ENCODE measurements at regions not wholly inside any gene's neighbourhood (a gene's known extent, or its start where the extent isn't known, plus 50 kb on each side); places are given as distances from the start of the nearest gene placed in this dataset.

GRCh38 chr6:48626421-48626820 lies 515.4 kb upstream of the PTCHD4 start:
- TF ChIP-seq EZH2 (IDR thresholded peaks at IDR 0.05; ENCODE audit: insufficient read depth, poor library complexity, severe bottlenecking) (no peak), EZH2phosphoT487 (IDR thresholded peaks at IDR 0.05; ENCODE audit: insufficient read depth, low read depth) (no peak)

All from GM23248 (cell line).